ENCODE measurements at regions not wholly inside any gene's neighbourhood (a gene's known extent, or its start where the extent isn't known, plus 50 kb on each side); places are given as distances from the start of the nearest gene placed in this dataset.

GRCh38 chr4:106579236-106579635 lies 210.7 kb upstream of the GIMD1 start (continued):
- TF ChIP-seq ZNF324 (tag by site-specific recombination; IDR thresholded peaks at IDR 0.05) (no peak), INSM2 (tag by site-specific recombination; IDR thresholded peaks at IDR 0.05) (no peak), ZNF677 (tag by site-specific recombination; IDR thresholded peaks at IDR 0.05) (no peak), ZNF704 (tag by site-specific recombination; IDR thresholded peaks at IDR 0.05) (no peak), ZNF146 (tag by site-specific recombination; IDR thresholded peaks at IDR 0.05) (no peak), ZNF48 (tag by site-specific recombination; IDR thresholded peaks at IDR 0.05) (no peak), ZNF645 (tag by site-specific recombination; IDR thresholded peaks at IDR 0.05) (no peak)

- Histone ChIP-seq H3K4me1 (ENCODE audit: control insufficient read depth, insufficient read depth, low read length) (no peaks in the 10 kb centered on the region), H3K4me3 (ENCODE audit: low read depth, low read length) (no peak overlapping the region), H3K9me3 (ENCODE audit: control insufficient read depth, insufficient read depth, low read depth, low read length) (no peaks in the 10 kb centered on the region), H3K36me3 (ENCODE audit: control insufficient read depth in 2 of 2, insufficient read depth in 1 of 2, low read length in 2 of 2) (no peaks in the 10 kb centered on the region), H3K27ac (ENCODE audit: extremely low read depth, low read depth, low read length) (no peak overlapping the region)
- CTCF ChIA-PET: no interaction called here
- POLR2A ChIA-PET: no interaction called here
- no peak for TF ChIP-seq ZNF202 (tag by site-specific recombination; IDR thresholded peaks at IDR 0.05; ENCODE audit: borderline replicate concordance)
- no peak for TF ChIP-seq ZNF155 (tag by site-specific recombination; IDR thresholded peaks at IDR 0.05)
- TF ChIP-seq ZNF660 (tag by site-specific recombination; IDR thresholded peaks at IDR 0.05): no peak
- no peak for TF ChIP-seq ZNF600 (tag by site-specific recombination; IDR thresholded peaks at IDR 0.05)
- TF ChIP-seq ZFP41 (tag by site-specific recombination; IDR thresholded peaks at IDR 0.05; ENCODE audit: borderline replicate concordance): no peak
- TF ChIP-seq ZNF341 (tag by site-specific recombination; IDR thresholded peaks at IDR 0.05; ENCODE audit: low read depth): no peak
- no peak for TF ChIP-seq SP2 (tag by site-specific recombination; IDR thresholded peaks at IDR 0.05)
- no peak for TF ChIP-seq ZBTB48 (tag by site-specific recombination; IDR thresholded peaks at IDR 0.05)
- TF ChIP-seq ZNF24 (tag by site-specific recombination; IDR thresholded peaks at IDR 0.05): no peak
Measured at GRCh38 chr4:106569146-106570031, 200.8 kb upstream of the GIMD1 start.

- CTCF ChIA-PET: interaction anchor here (0.6 kb wide), 1 partner anchor 196 kb away, joined by 6 read pairs; no protein-coding TSS in a partner anchor
- POLR2A ChIA-PET: no interaction called here
- Histone ChIP-seq H3K36me3 (ENCODE audit: control insufficient read depth in 2 of 2, insufficient read depth in 1 of 2, low read length in 2 of 2) (no peaks in the 10 kb centered on the region), H3K9me3 (ENCODE audit: control insufficient read depth, insufficient read depth, low read depth, low read length) (no peaks in the 10 kb centered on the region), H3K4me3 (ENCODE audit: low read depth, low read length) (no peak overlapping the region), H3K4me1 (ENCODE audit: control insufficient read depth, insufficient read depth, low read length) (no peaks in the 10 kb centered on the region), H3K27ac (ENCODE audit: extremely low read depth, low read depth, low read length) (no peak overlapping the region)
- no peak for TF ChIP-seq ZNF148 (tag by site-specific recombination; IDR thresholded peaks at IDR 0.05; ENCODE audit: borderline replicate concordance)
- TF ChIP-seq ZNF324 (tag by site-specific recombination; IDR thresholded peaks at IDR 0.05): no peak
- TF ChIP-seq ZNF707 (tag by site-specific recombination; IDR thresholded peaks at IDR 0.05): no peak
- no peak for TF ChIP-seq ZNF585B (tag by site-specific recombination; IDR thresholded peaks at IDR 0.05)
- no peak for TF ChIP-seq ZNF214 (tag by site-specific recombination; IDR thresholded peaks at IDR 0.05; ENCODE audit: borderline replicate concordance)
- TF ChIP-seq ZBTB17 (tag by site-specific recombination; IDR thresholded peaks at IDR 0.05): no peak
- no peak for TF ChIP-seq YY2 (tag by site-specific recombination; IDR thresholded peaks at IDR 0.05)
- no peak for TF ChIP-seq INSM2 (tag by site-specific recombination; IDR thresholded peaks at IDR 0.05)
- TF ChIP-seq HIC1 (tag by site-specific recombination; IDR thresholded peaks at IDR 0.05): no peak
Measured at GRCh38 chr4:106565727-106566126, 197.1 kb upstream of the GIMD1 start.
